ENCODE measurements at regions not wholly inside any gene's neighbourhood (a gene's known extent, or its start where the extent isn't known, plus 50 kb on each side); places are given as distances from the start of the nearest gene placed in this dataset.

- no peak for DNase-seq
Observed at GRCh38 chr9:78510035-78510434, 213.1 kb downstream of the PSAT1 start.

GRCh38 chr9:78515108-78515507, 218.2 kb downstream of the PSAT1 start:
- no peak for DNase-seq

GRCh38 chr9:78519786-78520185, 222.9 kb downstream of the PSAT1 start:
- no peak for DNase-seq

GRCh38 chr9:78521680-78522079, 224.8 kb downstream of the PSAT1 start:
- DNase-seq, result no peak

- DNase-seq, result no peak
Observed at GRCh38 chr9:78525986-78526560, 229.1 kb downstream of the PSAT1 start.

GRCh38 chr9:78533500-78533899, 236.6 kb downstream of the PSAT1 start:
- DNase-seq, result no peak

GRCh38 chr9:78539188-78539587, 242.3 kb downstream of the PSAT1 start:
- DNase-seq, result no peak

- no peak for DNase-seq
Observed at GRCh38 chr9:78539904-78540303, 243.0 kb downstream of the PSAT1 start.

GRCh38 chr9:78541868-78542443, 245.0 kb downstream of the PSAT1 start:
- DNase-seq, result no peak

- DNase-seq, result no peak
Observed at GRCh38 chr9:78542491-78543181, 245.7 kb downstream of the PSAT1 start.

GRCh38 chr9:78543353-78543752, 246.4 kb downstream of the PSAT1 start:
- DNase-seq, result no peak

- no peak for DNase-seq
Observed at GRCh38 chr9:78544230-78544629, 247.3 kb downstream of the PSAT1 start.

GRCh38 chr9:78547831-78548230, 250.9 kb downstream of the PSAT1 start:
- DNase-seq, result no peak

GRCh38 chr9:78548670-78549069, 251.7 kb downstream of the PSAT1 start:
- no peak for DNase-seq

GRCh38 chr9:78549711-78550110, 252.8 kb downstream of the PSAT1 start:
- DNase-seq, result no peak

GRCh38 chr9:78552802-78553201, 255.9 kb downstream of the PSAT1 start:
- DNase-seq, result no peak

- no peak for DNase-seq
Observed at GRCh38 chr9:78557540-78557939, 260.6 kb downstream of the PSAT1 start.

GRCh38 chr9:78559449-78559885, 262.5 kb downstream of the PSAT1 start:
- DNase-seq, result no peak

- no peak for DNase-seq
Observed at GRCh38 chr9:78562021-78562420, 265.1 kb downstream of the PSAT1 start.

GRCh38 chr9:78563269-78563668, 266.3 kb downstream of the PSAT1 start:
- no peak for DNase-seq

GRCh38 chr9:78565481-78565880, 268.6 kb downstream of the PSAT1 start:
- DNase-seq, result no peak

GRCh38 chr9:78566521-78566920, 269.6 kb downstream of the PSAT1 start:
- DNase-seq, result no peak

GRCh38 chr9:78566948-78567675, 270.2 kb downstream of the PSAT1 start:
- DNase-seq, result no peak

- DNase-seq, result no peak
Observed at GRCh38 chr9:78567693-78568092, 270.8 kb downstream of the PSAT1 start.

Measured in SIG-M5 (cell line).